ENCODE measurements at regions not wholly inside any gene's neighbourhood (a gene's known extent, or its start where the extent isn't known, plus 50 kb on each side); places are given as distances from the start of the nearest gene placed in this dataset.

DNA sequence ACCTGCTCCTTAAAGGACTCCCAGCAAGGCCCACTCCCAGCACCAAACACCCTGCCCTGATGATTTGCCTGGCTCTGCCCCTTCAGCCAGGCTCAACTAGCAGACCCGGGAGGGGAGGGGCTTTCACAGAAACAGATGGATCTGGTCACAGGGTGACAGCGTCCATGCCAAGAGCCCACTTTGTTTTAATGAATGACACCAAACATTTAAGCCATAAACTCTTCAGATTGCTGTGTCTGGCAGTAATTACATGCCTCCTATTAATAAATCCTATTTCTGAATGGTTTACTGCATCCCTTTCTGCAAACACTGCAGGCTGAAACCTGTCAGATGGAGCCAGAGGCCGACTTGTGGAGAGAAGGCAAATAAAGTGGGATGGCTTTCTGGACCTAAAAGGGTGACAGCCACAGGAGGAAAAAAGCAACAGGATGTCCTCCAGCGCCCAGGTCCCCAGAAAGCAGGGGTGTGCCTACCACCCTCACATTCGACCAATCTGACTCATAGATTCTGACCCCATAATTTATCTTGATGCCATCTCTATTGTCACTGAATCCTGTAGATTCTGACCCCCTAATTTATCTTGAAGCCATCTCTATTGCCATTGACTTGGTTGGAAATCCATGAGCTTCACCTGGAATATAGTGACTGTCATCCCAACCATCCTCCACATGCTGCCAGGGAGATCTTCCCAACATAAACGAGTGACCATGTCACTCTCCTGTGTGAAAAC, 200.9 kb downstream of the PLPP3 start:
- TF ChIP-seq, protein P1, sequence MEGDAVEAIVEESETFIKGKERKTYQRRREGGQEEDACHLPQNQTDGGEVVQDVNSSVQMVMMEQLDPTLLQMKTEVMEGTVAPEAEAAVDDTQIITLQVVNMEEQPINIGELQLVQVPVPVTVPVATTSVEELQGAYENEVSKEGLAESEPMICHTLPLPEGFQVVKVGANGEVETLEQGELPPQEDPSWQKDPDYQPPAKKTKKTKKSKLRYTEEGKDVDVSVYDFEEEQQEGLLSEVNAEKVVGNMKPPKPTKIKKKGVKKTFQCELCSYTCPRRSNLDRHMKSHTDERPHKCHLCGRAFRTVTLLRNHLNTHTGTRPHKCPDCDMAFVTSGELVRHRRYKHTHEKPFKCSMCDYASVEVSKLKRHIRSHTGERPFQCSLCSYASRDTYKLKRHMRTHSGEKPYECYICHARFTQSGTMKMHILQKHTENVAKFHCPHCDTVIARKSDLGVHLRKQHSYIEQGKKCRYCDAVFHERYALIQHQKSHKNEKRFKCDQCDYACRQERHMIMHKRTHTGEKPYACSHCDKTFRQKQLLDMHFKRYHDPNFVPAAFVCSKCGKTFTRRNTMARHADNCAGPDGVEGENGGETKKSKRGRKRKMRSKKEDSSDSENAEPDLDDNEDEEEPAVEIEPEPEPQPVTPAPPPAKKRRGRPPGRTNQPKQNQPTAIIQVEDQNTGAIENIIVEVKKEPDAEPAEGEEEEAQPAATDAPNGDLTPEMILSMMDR (conservative IDR thresholded peaks at IDR 0.05 in 1 of 2, IDR thresholded peaks at IDR 0.05 in 1 of 2; ENCODE audit: extremely low read depth in 1 of 2, insufficient read depth in 1 of 2, low read depth in 1 of 2, low read length in 2 of 2) = no peak
- TF ChIP-seq EZH2 (IDR thresholded peaks at IDR 0.05; ENCODE audit: borderline replicate concordance, low read length) = no peak

Data from mammary epithelial cell (primary cell).